ENCODE measurements at regions not wholly inside any gene's neighbourhood (a gene's known extent, or its start where the extent isn't known, plus 50 kb on each side); places are given as distances from the start of the nearest gene placed in this dataset.

DNA sequence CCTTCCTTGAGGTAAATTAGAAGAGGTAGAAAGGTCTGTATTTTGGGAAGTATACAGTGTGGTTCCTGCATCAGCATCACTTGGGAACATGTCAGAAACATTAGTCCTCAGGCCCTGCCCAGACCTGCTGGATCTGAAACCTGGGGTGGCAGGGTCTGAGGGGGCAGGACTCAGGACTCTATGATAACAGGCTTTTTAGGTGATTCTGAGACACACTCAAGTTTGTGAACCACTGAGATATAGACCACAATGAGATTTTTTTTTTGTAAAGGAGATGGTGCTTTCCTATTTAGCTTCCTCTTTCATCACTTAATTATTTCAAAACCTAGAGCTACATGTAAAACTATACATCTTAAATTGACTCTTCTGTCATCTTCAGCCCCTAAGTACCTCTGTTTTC lies 262.7 kb upstream of the SPOPL start:
- TF ChIP-seq, protein P1, sequence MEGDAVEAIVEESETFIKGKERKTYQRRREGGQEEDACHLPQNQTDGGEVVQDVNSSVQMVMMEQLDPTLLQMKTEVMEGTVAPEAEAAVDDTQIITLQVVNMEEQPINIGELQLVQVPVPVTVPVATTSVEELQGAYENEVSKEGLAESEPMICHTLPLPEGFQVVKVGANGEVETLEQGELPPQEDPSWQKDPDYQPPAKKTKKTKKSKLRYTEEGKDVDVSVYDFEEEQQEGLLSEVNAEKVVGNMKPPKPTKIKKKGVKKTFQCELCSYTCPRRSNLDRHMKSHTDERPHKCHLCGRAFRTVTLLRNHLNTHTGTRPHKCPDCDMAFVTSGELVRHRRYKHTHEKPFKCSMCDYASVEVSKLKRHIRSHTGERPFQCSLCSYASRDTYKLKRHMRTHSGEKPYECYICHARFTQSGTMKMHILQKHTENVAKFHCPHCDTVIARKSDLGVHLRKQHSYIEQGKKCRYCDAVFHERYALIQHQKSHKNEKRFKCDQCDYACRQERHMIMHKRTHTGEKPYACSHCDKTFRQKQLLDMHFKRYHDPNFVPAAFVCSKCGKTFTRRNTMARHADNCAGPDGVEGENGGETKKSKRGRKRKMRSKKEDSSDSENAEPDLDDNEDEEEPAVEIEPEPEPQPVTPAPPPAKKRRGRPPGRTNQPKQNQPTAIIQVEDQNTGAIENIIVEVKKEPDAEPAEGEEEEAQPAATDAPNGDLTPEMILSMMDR (IDR thresholded peaks at IDR 0.05): no peak
- TF ChIP-seq POLR2A (IDR thresholded peaks at IDR 0.05): no peak

Measured in uterus (tissue), 2 donors.